Islet of Langerhans (tissue), 1 donor: ENCODE measurements at regions not wholly inside any gene's neighbourhood (a gene's known extent, or its start where the extent isn't known, plus 50 kb on each side); places are given as distances from the start of the nearest gene placed in this dataset.

Source experiments
- FAIRE-seq: peaks from one replicate; lab custom pipeline; 2011; peaks lifted over from hg19 to GRCh38; lab: Jason Lieb, UNC

DNA sequence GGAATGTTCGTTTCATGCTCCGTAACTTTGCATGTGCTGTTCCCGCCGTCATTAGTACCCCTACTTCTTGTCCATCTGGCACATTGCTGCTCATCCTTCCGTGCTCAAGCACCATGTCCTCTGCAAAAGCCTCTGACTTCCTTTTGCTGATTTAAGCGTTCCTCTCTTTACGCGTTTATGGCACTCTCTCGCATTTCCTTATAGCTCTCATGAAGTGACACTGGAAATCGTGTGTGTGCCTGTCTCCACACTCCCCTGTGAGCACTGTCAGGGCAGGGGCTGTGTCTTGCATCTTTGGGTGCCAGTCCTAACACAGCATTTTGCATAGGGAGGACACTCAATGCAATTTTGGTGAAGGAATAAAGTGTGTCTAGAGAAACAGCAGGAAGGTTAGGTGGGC is 210.6 kb upstream of the FAT1 start:
- FAIRE-seq: no peak

DNA sequence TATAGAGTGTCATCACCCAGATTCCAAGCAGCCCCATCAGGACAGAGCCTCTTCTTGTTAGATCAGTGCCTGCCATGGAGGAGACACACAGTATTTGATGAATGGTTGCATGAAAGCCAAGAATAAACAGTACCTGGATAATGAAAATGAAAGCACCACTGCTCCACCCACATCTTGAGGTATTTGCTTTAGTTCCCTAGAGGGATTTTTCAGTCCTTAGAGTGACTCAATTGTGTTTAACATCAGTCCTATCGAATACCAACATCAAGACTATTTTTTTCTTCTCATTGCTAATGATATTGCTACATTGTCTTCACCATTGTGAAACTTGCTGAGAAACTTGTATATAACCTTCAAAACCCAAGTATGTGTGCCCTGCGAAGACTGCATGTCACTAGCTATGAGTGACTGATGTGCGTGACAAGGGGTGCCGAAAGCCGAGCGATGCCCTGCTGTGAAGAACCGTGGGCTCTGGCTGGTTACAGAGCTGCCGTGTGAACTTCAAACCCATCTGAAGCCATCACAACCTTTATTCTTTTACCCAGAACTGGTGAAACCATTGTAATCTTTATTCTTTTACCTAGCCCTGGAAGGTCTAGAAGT is 211.3 kb upstream of the FAT1 start:
- no peak for FAIRE-seq

DNA sequence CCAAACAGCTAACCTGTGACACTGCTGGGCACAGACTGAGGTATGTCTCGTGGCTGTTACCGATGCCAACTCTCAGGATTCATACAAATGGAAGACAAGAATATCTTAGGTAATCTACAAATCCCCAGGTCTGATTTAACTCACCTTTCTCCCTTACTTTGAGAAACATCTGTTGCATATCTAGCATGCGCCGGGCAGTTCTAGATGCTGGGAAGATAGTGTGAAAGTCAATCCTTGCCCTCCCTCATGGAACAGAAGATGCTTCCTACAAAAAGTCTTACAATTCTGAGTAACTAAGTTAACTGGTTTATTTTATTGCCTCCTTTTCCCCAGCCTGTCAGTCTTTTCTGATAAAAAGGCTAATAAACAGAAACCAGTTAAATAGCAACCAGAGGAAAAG is 212.2 kb upstream of the FAT1 start:
- FAIRE-seq: no peak

DNA sequence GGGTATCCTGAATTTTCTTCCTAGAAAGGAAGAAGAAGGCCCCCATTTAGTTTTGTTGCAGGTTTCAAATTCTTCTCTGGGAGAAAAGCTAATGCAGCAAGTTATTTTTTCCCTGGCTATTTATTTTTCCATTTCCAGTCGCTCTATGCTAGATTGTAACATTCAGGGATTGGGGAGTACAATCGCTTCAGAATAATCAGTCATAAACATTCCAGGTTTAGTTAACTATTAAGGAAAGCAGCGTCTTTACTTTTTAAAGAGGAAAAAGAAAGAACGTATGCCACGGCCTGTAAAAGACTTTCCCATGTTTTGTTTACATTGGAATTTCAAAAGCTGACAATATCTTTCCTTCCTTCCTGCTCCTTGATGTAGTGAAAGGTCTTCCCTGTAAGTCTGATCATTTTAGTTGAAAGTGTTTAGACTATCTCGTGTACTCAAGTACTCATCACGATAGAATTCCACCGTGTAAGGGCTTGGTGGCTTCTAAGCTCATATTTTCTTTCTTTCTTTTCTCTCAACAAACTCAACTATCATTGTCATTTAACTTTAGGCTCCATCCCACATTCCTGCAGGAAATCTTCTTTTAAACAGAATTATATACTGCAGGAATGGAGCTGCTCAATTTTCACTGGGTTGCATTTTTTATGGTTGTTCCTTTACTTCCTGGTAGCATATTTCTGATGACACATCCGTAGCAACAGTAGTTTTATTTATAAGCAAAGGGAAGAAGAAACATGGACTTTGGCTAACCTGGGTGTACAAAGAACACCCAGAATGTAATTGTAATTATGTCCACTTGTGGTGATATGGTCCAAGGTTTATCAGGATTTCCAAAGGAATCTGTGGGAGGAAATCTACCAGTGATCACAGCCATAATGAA is 213.1 kb upstream of the FAT1 start:
- peak; percentile 81 for FAIRE-seq

DNA sequence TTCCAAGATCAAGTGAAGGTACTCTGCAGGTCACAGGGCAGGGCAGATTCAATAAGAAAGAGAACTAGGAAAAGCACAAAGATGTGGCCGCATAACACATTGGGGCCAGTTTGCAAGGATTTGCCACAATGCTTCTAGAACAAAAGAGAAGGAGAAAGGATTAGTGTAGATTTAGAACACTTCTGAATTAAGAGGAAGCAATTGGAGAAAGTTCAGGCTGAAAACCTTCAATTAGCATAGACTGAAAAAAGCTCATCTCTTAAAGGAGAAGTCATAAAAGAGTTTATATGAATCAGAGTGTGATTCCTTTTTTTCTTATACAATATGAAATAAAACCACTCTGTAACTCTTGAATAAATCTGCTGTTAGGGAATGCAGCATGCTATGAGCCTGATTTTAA is 215.6 kb upstream of the FAT1 start:
- FAIRE-seq: no peak

DNA sequence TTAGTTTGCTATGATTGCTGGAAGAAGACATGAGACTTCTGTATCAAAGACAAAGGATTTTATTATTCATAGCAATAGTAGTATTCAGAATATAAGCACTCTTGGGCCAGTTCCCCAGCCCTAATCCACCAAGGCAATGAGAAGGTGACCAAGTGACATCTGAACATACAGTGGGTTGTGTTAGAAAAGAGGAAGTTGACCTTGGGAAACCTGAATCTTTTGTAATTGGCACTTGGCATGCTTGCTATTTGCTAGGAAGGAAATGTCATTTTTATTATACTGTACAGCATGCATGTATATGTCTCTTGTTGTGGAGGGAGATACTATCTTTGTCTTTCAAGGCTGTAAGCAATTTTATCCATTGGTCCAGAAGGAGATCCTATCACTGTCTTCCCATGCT is 216.1 kb upstream of the FAT1 start:
- FAIRE-seq: no peak

DNA sequence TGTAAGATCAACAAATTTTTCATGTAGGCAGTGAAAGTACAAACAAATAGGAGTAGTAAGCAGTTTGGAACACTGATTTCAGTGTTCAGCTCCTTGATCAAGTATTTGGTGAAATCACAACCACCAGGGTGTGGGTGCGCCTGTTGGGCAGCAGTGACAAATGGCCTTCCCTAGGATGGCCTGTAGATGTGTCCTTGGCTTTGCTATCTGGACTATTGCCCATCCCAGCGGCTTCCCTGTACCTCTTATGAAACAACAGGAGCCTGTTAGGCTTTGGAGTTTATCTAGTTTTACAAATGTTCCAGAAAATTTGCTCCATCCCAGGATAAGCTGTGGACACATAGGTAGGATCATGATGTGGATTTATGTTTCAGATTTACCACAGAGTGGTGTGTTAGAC is 216.8 kb upstream of the FAT1 start:
- no peak for FAIRE-seq

DNA sequence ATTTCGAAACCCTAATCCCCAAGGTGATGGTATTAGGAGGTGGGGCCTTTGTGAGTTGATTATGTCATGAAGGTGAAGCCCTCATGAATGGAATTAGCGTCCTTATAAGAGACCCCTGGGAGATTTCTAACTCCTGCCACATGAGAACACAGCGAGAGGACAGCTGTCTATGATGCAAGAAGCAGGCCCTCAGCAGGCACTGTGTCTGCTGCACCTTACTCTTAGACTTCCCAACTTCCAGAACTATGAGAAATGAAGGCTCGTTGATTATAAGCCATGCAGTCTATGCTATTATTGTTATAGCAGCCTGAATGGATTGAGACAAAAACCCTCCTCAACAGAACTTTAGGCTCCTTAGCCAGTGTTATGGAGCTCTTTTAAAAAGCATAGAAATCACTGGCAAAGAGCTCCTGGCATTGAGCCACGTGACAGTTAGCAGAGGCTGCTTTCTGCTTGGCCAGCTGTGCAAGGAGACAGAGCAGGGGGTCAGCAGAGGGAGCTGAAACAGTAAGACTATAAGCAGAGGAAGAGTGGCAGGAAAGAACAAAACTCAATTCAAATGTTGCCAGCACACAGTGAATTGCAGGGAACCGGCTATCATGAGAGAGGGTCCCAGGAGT is 219.2 kb upstream of the FAT1 start:
- FAIRE-seq: no peak

DNA sequence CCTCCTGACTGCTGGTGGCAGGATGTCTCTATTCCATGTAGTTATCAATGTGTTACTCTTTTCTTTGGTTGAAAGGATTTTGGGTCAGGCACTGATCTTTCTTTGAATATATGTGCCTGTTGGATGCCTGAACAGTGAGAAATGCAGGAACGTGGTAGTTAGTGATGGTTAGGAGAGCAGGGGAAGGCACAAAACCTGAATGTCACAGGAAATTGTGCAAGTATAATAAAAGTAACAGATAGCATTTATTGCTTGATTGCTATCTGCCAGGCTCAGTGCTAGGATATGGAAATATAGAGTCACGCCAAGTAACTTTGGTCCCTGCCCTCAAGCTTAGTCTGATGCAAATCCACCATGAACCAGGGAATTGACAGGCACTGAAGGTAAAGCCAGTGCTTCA is 219.8 kb upstream of the FAT1 start:
- FAIRE-seq: no peak

DNA sequence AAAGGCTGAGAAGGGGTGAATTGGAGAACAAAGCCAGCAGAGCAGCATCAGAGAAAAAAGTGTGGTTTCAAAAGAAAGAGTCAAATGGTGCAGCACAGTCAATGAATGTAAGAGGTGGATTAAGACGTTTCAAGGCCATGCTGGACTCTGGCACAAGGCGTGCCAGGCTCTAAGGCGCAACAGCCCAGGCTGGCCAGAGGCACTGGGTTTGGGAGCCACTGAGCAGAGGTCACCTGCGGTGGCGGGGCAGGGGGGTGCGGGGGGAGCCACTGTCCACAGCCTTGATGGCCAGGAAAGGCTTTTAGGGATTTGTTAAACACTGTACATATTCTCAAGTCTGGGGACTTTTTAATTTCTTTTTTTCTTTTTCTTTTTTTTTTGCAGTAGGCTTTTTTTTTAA is 222.5 kb upstream of the FAT1 start:
- FAIRE-seq: no peak

DNA sequence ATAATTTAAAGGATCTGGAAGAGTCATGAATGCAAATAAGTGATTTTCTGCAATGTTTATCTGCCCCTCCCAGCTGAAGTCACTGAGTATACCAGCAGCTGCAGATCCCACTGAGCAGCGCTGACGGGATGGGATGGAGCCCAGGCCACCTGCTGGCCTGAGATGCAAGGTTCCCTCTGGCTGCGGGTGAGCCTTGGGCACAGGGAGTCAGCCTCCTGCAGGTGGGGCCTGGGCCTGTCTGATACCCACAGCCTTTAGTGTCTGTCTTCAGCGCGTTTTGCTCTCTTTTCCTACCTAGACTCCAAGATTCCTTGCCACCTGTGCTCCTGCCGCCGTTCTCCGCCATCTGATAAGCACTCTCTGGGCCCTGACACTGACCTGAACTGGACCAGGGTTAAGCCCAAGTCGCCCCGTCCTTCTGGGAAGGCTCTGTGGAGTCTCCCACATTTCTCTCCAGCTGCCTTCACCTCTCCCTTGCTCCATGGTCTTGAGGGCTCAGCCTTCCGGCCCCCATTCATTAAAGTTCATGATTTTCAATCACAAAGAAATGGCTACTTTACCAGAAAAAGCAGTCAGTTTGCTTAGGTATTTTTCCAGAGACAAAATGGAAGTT is 223.1 kb upstream of the FAT1 start:
- no peak for FAIRE-seq

DNA sequence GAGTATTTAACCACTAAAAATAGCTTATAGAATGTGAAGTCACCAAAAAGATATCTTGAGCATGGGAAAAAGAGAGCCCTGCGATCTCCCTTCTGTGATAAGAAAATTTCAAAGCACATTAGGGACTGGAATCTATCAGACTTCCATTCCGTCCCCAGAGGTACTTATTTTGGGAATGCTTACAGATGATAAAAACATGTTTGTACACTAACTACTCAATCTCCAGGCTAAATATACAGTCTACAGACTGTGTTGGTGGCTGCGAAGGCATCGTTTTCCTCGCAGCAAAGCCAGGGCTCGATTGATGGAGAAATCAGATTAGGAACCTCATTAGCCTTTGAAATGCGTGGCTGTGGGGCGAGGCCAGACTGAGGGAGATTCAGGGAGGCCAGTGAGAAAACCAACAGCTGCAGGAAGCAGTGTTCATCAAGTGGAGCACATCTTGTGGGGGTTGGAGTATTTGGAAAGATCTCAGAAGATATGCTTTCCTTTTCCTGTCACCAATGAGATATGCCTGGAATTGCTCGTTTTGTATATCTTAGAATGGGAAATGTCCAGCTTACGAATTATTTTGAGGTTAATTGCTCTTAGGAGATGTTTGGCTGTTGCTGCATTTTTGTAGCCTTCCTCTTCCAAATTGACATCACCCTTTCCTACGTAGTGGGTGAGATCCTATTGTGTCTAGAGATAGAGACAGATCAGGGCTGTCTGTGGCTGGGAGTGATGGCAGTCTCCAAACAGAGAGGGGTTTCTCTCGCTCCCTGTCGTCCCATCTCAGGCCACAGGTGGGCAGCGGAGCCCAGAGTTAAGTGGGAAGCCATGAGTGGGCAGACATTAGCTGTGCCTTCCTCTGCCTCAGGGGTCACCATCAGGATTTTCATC is 224.9 kb upstream of the FAT1 start:
- no peak for FAIRE-seq

DNA sequence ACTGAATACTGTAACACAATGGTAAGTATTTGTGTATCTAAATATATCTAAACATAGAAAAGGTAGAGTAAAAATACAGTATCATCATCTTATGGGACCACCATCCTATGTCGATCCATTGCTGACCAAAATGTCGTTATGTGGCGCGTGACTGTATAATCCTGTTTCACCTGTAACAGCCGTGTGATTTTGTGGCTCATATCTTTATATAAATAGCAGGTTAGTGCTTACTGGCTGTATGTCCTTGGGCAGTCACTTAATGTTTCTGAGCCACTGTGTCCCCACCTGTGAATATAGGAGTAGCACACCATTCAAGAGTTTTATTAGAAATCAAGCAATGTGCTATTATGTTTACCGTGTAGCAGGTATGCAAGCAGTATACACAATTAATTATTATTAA is 226.2 kb upstream of the FAT1 start:
- no peak for FAIRE-seq

DNA sequence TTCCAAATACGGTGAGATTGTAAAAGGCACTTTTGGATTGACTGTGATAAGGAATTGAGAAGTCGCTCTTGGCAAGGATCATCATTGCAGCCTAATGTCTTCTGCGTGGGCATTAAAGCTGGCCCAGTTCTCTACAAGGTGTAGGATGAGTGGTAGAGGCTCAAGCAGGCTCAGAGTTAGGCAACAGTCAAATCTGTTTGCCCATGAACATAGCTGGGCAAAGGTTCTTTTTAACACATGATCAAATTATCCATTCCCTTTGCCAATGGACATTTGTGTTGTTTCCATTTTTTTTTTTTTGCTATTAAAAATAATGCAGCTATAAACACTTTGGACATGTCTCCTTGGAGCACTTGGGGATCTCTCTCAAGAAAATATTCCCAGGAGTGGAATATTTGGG is 229.1 kb upstream of the FAT1 start:
- FAIRE-seq: no peak

DNA sequence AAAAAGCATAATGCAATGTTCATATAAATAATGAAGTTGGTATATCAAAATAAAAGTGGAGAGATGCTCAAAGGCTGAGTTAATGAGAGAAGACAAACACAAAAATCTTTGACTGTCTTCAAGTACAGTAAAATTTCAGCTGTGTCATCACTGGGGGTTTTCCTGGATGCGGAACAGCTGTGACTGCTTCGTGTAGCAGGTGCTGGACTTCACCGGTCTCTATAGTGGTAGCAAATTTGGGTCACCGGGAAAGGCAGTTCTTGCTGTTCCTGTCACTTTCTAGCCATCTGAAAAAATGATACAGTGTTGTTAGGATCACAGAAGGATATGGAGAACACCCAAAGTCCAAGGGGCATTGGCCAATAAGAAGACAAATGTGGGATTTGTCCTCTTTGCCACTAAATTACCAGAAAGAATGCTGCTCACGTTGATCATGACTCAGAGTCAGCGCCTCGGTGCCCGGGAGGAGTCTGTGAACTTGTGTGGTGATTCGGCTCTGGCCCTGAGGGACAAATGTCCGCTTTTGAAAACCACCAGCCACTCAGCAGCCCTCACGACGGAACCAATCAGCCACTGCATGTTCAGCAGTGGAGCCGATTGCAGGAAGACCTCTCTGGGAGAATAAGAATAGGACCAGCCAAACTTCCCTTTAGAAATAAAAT is 230.1 kb upstream of the FAT1 start:
- FAIRE-seq: no peak

DNA sequence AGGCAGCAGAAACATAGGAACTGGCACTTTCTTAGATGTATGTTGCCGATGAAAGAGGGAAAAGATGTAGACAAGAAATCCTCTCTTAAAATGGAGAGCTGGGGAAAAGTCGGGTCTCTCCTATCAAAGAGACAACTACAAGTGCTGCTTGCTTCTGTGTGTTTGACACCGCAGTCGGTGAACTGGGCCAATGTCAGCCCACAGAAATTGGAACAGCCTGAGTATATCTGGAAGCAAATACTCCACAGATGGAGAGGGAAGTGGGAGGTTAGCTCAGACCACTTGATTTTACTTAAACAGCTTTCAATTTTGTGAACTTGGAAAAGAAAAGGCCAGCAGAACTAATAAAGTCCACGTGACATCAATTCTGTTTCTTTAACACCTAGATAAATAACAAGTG is 230.9 kb upstream of the FAT1 start:
- no peak for FAIRE-seq

DNA sequence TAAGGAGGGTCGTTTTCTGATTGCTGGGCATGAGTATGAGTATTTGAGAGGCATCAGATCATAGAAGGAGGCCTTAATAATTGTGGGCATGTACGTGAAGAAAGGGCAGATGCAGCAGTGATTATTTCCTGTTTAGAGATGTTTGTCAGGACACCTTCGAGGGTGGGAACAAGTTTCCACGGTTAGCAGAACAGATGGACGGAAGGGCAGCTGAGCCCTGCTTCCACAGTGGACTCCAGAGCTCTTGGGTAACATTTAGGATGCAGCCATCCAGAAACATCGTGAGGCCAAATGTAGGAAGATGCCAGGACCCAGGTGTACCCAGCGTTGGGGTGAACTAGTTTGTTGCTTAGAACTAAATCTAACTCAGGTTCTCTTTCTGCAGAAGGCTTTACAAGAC is 231.3 kb upstream of the FAT1 start:
- FAIRE-seq: no peak

DNA sequence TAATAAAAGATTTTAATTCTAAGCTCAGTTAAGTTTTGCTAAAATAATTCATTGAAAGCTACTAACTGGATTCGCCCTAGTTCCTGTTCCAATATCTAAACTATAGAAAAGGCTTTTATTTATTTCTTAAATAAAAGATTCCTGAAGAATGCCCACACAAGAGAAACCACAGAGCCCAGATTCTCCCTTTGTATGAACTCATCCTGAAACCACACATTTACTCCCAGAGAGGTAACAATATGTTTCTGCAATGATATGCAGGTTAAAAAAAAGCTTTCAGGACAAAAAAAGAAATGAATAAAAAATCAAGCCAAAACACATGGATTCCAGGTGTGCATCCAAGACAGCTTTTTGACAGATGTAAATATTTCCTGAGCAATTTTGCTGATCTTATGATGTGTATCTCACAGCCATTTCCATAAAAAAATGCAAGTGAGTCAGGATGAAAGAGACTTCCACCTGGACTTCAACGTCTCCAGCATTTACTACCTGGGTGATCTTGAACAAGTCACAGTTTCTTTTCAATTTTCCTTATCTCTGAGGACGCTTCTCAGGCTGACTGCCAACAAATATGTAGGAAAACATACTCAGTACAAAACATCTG is 234.4 kb upstream of the FAT1 start:
- FAIRE-seq: no peak

DNA sequence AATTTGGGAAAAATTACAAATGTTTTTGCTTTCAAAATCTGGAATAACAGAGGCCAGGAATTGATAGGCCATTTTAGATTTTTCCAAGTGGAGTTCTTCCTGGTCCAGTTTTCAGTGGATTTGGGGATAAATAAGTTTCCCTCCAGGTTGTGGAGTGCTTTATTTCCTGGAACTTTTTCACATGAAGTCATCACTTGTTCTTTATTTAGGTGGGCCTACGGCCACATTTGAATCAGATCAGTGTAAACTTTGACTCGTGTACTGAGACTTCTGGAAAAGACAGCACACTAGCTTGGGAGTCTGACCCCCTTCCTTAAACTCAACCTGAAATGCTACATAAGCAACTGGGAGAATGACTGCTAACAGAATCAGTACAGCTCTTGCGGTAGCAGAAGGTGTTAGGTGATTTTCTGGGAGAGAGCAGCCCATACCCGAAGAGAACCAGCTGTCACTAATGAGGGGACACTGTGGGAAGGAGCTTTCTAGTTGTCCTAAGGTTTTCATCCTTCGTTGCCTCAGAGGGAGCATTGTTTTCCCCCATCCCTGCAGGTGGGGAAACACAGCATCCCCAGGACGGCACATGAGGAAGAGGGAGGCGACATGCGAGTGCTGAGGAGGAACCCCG is 235.2 kb upstream of the FAT1 start:
- FAIRE-seq: no peak

DNA sequence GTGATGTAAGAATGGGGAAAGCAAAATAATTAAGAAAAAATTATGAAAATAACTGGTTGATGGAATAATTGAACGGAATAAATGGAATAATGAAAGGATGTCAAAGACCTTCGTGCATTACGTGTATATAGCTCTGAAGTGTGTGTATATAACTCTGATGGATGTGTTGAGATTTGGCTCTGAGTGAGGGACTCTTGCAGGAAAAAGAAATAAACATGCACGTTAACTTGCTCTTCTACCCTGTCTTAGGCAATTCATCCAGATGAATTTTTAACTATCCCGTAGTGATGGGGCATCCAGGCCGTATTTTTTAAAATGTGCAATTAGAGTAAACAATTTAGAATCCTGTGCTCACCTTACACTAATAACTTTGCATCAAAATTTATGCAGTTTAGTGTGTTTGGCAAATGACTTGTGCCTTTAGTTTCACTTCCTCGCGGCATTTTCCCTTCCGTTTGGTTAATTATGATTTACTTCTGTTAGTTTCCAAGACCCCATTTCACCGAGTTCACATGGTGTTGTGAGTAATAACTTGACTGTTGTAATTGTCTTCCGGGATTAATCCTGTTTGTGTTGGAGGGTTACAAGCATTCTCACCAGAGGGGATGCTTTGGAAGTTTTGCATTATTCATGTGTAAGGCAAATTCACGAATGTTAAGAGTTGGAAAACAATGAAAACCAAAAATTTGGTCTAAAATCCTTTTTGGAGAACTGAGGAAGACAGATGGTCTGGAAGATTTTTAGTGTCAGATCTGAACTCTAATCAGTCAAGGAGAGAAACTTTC is 256.5 kb upstream of the FAT1 start:
- no peak for FAIRE-seq
